HCT116 (cell line): ENCODE measurements at regions not wholly inside any gene's neighbourhood (a gene's known extent, or its start where the extent isn't known, plus 50 kb on each side); places are given as distances from the start of the nearest gene placed in this dataset.

Source experiments
- ATAC-seq: fragments of 200-7000 bp; cut with Tn5 transposase; 2 replicates; pipeline ENCODE4 v1.9.1; 2020; ENCODE audit warnings: mild to moderate bottlenecking, moderate library complexity
- BruUV-seq: library from RNA; stranded (reverse); fragments of 400-500 nt; replicated peaks from 2 replicates; lab custom pipeline; 2021; lab: Mats Ljungman, UMichigan
- CTCF ChIA-PET: fragments of 300-600 bp; sonication (Branson Sonifier 250); formaldehyde crosslinking; loops from one replicate; lab custom pipeline; 2021; ENCODE audit warnings: antibody characterized with exemption; lab: Charles Lee
- POLR2A ChIA-PET: fragments of 300-600, 350-600 bp; sonication (Branson Sonifier 250); formaldehyde crosslinking; loops from one replicate; lab custom pipeline; 2021; ENCODE audit warnings: antibody characterized with exemption; lab: Charles Lee
- RAD21 ChIA-PET, 2 experiments: fragments of 300-600 bp; sonication (Branson Sonifier 250); formaldehyde crosslinking; loops; one replicate each; lab custom pipeline; 2023; ENCODE audit warnings: low total read pairs in 2 of 2; ENCODE audit not compliant: uncharacterized antibody in 2 of 2, unreplicated experiment in 2 of 2, low non-redundant PET in 1 of 2; lab: Charles Lee
- DNase-seq: peaks from one replicate; pipeline ENCODE4 v3.0.0-alpha.2; 2010; ENCODE audit warnings: low read depth, low spot score
- H2AFZ ChIP-seq: fragments of 200-600 bp; shearing (Covaris generic), sonication (generic); 2 replicates; pipeline ENCODE4 v1.6.1; 2017; ENCODE audit warnings: low read depth, mixed run types, mixed read lengths, antibody characterized with exemption, low read length; ENCODE audit not compliant: poor library complexity, severe bottlenecking
- H3K27ac ChIP-seq: 2 replicates; pipeline ENCODE4 v1.5.1; 2012; ENCODE audit warnings: low read depth, low read length
- H3K27me3 ChIP-seq: fragments of 200-600 bp; sonication (generic); 2 replicates; pipeline ENCODE4 v1.6.1; 2016; ENCODE audit warnings: mixed run types, low read length, mixed read lengths; ENCODE audit not compliant: insufficient read depth
- H3K36me3 ChIP-seq, 2 experiments: fragments of 200-500 bp in 1 of 2; fragments of 200-600 bp in 1 of 2; sonication (Bioruptor generic) in 1 of 2; sonication (generic) in 1 of 2; 2 replicates each; pipeline versions ENCODE4 v1.5.1 to v1.6.1; 2014 to 2016; ENCODE audit warnings: low read length in 2 of 2, inconsistent platforms in 1 of 2, mixed read lengths in 1 of 2, mixed run types in 1 of 2; ENCODE audit not compliant: insufficient read depth in 2 of 2, control insufficient read depth in 1 of 2
- H3K4me1 ChIP-seq, 2 experiments: fragments of 200-600 bp in 1 of 2; sonication (generic) in 1 of 2; 2 replicates each; pipeline versions ENCODE4 v1.5.1 to v1.6.1; 2012 to 2017; ENCODE audit warnings: low read length in 2 of 2, inconsistent platforms in 1 of 2, mild to moderate bottlenecking in 1 of 2, mixed read lengths in 1 of 2, mixed run types in 1 of 2, moderate library complexity in 1 of 2; ENCODE audit not compliant: insufficient read depth in 2 of 2, control insufficient read depth in 1 of 2
- H3K4me2 ChIP-seq: fragments of 200-600 bp; sonication (generic); 2 replicates; pipeline ENCODE4 v1.6.1; 2017; ENCODE audit warnings: mixed run types, low read length, mixed read lengths
- H3K4me3 ChIP-seq, 2 experiments: fragments of 200-600 bp in 1 of 2; sonication (generic) in 1 of 2; replicated peaks in 1 of 2; 2 replicates each; pipeline ENCODE4 v1.5.1; 2011 to 2016; ENCODE audit warnings: low read length in 2 of 2, control low read depth in 1 of 2, low read depth in 1 of 2, mild to moderate bottlenecking in 1 of 2, mixed read lengths in 1 of 2, mixed run types in 1 of 2
- H3K79me2 ChIP-seq: fragments of 200-600 bp; sonication (generic); 2 replicates; pipeline ENCODE4 v1.6.1; 2017; ENCODE audit warnings: mild to moderate bottlenecking, mixed run types, low read length, moderate library complexity, mixed read lengths; ENCODE audit not compliant: insufficient read depth
- H3K9ac ChIP-seq: fragments of 200-600 bp; sonication (generic); 2 replicates; pipeline ENCODE4 v1.6.1; 2016; ENCODE audit warnings: low read length, mixed read lengths
- H3K9me2 ChIP-seq: fragments of 200-600 bp; sonication (generic), shearing (Covaris generic); 2 replicates; pipeline ENCODE4 v1.6.1; 2017; ENCODE audit warnings: mixed run types, mild to moderate bottlenecking, moderate library complexity; ENCODE audit not compliant: insufficient read depth
- H3K9me3 ChIP-seq, 2 experiments: fragments of 200-500 bp in 1 of 2; fragments of 200-600 bp in 1 of 2; sonication (Bioruptor generic) in 1 of 2; sonication (generic) in 1 of 2; 2 replicates each; pipeline ENCODE4 v1.6.1; 2014 to 2017; ENCODE audit warnings: low read length in 2 of 2, mixed read lengths in 2 of 2, inconsistent platforms in 1 of 2, low read depth in 1 of 2, mild to moderate bottlenecking in 1 of 2, mixed run types in 1 of 2, moderate library complexity in 1 of 2; ENCODE audit not compliant: control insufficient read depth in 1 of 2, insufficient read depth in 1 of 2
- H4K20me1 ChIP-seq: fragments of 200-600 bp; sonication (generic), shearing (Covaris generic); 2 replicates; pipeline ENCODE4 v1.6.1; 2017; ENCODE audit warnings: mixed run types, mild to moderate bottlenecking, moderate library complexity; ENCODE audit not compliant: insufficient read depth
- CBX3 ChIP-seq: IDR thresholded peaks from 2 replicates; pipeline ENCODE4 v1.6.1; 2012; ENCODE audit warnings: low read depth
- CEBPB ChIP-seq: IDR thresholded peaks from 2 replicates; pipeline ENCODE4 v1.6.1; 2012; ENCODE audit warnings: low read depth
- CTCF ChIP-seq, 3 experiments: fragments of 200-600 bp in 1 of 3; sonication (generic) in 1 of 3; IDR thresholded peaks in 2 of 3; conservative IDR thresholded peaks in 1 of 3; 2 replicates each; pipeline ENCODE4 v1.5.1; 2012 to 2017; ENCODE audit warnings: low read depth in 2 of 3, low read length in 2 of 3, antibody characterized with exemption in 1 of 3, borderline replicate concordance in 1 of 3, control low read depth in 1 of 3, mild to moderate bottlenecking in 1 of 3, mixed read lengths in 1 of 3, mixed run types in 1 of 3, moderate library complexity in 1 of 3; ENCODE audit not compliant: insufficient read depth in 1 of 3
- EGR1 ChIP-seq: IDR thresholded peaks from 2 replicates; pipeline ENCODE4 v1.6.1; 2012; ENCODE audit warnings: low read depth
- EZH2phosphoT487 ChIP-seq: fragments of 200-600 bp; IDR thresholded peaks from 2 replicates; pipeline ENCODE4 v1.6.1; 2018; ENCODE audit warnings: antibody characterized with exemption, borderline replicate concordance
- JUND ChIP-seq: IDR thresholded peaks from 2 replicates; pipeline ENCODE4 v1.6.1; 2012
- POLR2A ChIP-seq: IDR thresholded peaks from 2 replicates; pipeline ENCODE4 v1.7.0; 2011; ENCODE audit warnings: borderline replicate concordance; ENCODE audit not compliant: insufficient read depth, insufficient read length; ENCODE audit errors: extremely low read depth
- POLR2AphosphoS5 ChIP-seq: IDR thresholded peaks from 2 replicates; pipeline ENCODE4 v1.6.1; 2011; ENCODE audit warnings: mild to moderate bottlenecking, low read depth, low read length, moderate library complexity
- REST ChIP-seq: IDR thresholded peaks from 2 replicates; pipeline ENCODE4 v1.6.1; 2012; ENCODE audit warnings: low read depth
- SIN3A ChIP-seq: IDR thresholded peaks from 2 replicates; pipeline ENCODE4 v1.6.1; 2012; ENCODE audit warnings: low read depth
- SP1 ChIP-seq: IDR thresholded peaks from 2 replicates; pipeline ENCODE4 v1.6.1; 2012; ENCODE audit warnings: low read depth
- SRF ChIP-seq: IDR thresholded peaks from 2 replicates; pipeline ENCODE4 v1.6.1; 2012; ENCODE audit warnings: low read depth
- TCF7L2 ChIP-seq: IDR thresholded peaks from 2 replicates; pipeline ENCODE4 v1.7.0; 2011; ENCODE audit warnings: borderline replicate concordance, inconsistent platforms; ENCODE audit not compliant: insufficient read depth, insufficient read length; ENCODE audit errors: extremely low read depth
- YY1 ChIP-seq: IDR thresholded peaks from 2 replicates; pipeline ENCODE4 v1.6.1; 2011; ENCODE audit warnings: low read length, low read depth, moderate library complexity, mild to moderate bottlenecking; ENCODE audit not compliant: insufficient replicate concordance; ENCODE audit errors: extremely low read depth
- ZBTB33 ChIP-seq: IDR thresholded peaks from 2 replicates; pipeline ENCODE4 v1.6.1; 2011; ENCODE audit warnings: mild to moderate bottlenecking, low read length, moderate library complexity; ENCODE audit not compliant: insufficient replicate concordance; ENCODE audit errors: extremely low read depth
- ZFX ChIP-seq: fragments of 450-650 bp; IDR thresholded peaks from 2 replicates; pipeline ENCODE4 v1.6.1; 2017
- intact Hi-C: fragments of 100-400 bp; cut with micrococcal nuclease; formaldehyde crosslinking; loops from 2 replicates; pipeline ENCODE4 v1.10.0; 2022

GRCh38 chr20:59547596-59547995 lies 56.7 kb upstream of the PHACTR3 start:
- intact Hi-C loops = no loop called here
- Histone ChIP-seq H2AFZ (no peak overlapping the region), H3K9ac (no peak overlapping the region), H3K9me2 (peaks cover 4% of the 10 kb centered on the region; the same call in 1 of the 2 replicates), H3K4me1 (no peaks in the 10 kb centered on the region), H3K79me2 (no peaks in the 10 kb centered on the region), H3K4me3 (no peak overlapping the region), H3K4me2 (no peak overlapping the region), H4K20me1 (no peaks in the 10 kb centered on the region), H3K27me3 (peaks cover 14% of the 10 kb centered on the region; the same call in 1 of the 2 replicates)
- ChIA-PET CTCF (interaction anchor here (1.1 kb wide), 1 partner anchor 13 kb away, joined by 3 read pairs; no protein-coding TSS in a partner anchor), RAD21 (no interaction called here)
- BruUV-seq = no TSS peak
- no peak for TF ChIP-seq JUND
- TF ChIP-seq EZH2phosphoT487 = no peak
- TF ChIP-seq SP1 = no peak
- TF ChIP-seq CEBPB = no peak
- no peak for TF ChIP-seq SRF
- TF ChIP-seq YY1 = no peak
- TF ChIP-seq POLR2A = no peak
- TF ChIP-seq POLR2AphosphoS5 = no peak
- TF ChIP-seq SIN3A = no peak
- no peak for TF ChIP-seq TCF7L2
- TF ChIP-seq CTCF (IDR thresholded peaks at IDR 0.05 in 2 of 3, conservative IDR thresholded peaks at IDR 0.05 in 1 of 3; ENCODE audit: borderline replicate concordance in 1 of 3, insufficient read depth in 1 of 3, low read depth in 2 of 3, low read length in 2 of 3) = no peak
- TF ChIP-seq CBX3 = no peak
- no peak for TF ChIP-seq EGR1
- TF ChIP-seq REST = no peak
- TF ChIP-seq ZFX = no peak
- no peak for TF ChIP-seq ZBTB33
- TF ChIP-seq, all 23 proteins: peak for 0
- H3K36me3 ChIP-seq = no peaks in the 10 kb centered on the region
- H3K9me3 ChIP-seq = no peaks in the 10 kb centered on the region
- no peak overlapping the region for H3K27ac ChIP-seq
- no peak for ATAC-seq
- POLR2A ChIA-PET = no interaction called here
- no peak for DNase-seq
